Mucosa of rectum (tissue), 2 donors: ENCODE measurements at regions not wholly inside any gene's neighbourhood (a gene's known extent, or its start where the extent isn't known, plus 50 kb on each side); places are given as distances from the start of the nearest gene placed in this dataset.

Source experiments
- H3K27ac ChIP-seq, 2 donors: one replicate each; pipeline ENCODE4 v1.7.0; 2013; ENCODE audit warnings: inconsistent platforms in 2 of 2, low read depth in 2 of 2, low read length in 2 of 2
- H3K27me3 ChIP-seq, 2 donors: one replicate each; pipeline ENCODE4 v1.7.0; 2013; ENCODE audit warnings: low read length in 2 of 2; ENCODE audit not compliant: control insufficient read depth in 2 of 2, insufficient read depth in 2 of 2
- H3K36me3 ChIP-seq, 2 donors: one replicate each; pipeline ENCODE4 v1.7.0; 2013; ENCODE audit warnings: low read length in 2 of 2; ENCODE audit not compliant: control insufficient read depth in 2 of 2, insufficient read depth in 2 of 2
- H3K4me1 ChIP-seq, 2 donors: one replicate each; pipeline ENCODE4 v1.7.0; 2013; ENCODE audit warnings: low read length in 2 of 2, mild to moderate bottlenecking in 1 of 2; ENCODE audit not compliant: control insufficient read depth in 2 of 2, insufficient read depth in 2 of 2
- H3K4me3 ChIP-seq, 2 donors: one replicate each; pipeline ENCODE4 v1.7.0; 2013; ENCODE audit warnings: low read length in 2 of 2
- H3K9ac ChIP-seq, 2 donors: one replicate each; pipeline ENCODE4 v1.7.0; 2013; ENCODE audit warnings: low read length in 2 of 2, low read depth in 1 of 2, mild to moderate bottlenecking in 1 of 2
- H3K9me3 ChIP-seq, 2 donors: one replicate each; pipeline ENCODE4 v1.7.0; 2013; ENCODE audit warnings: low read length in 2 of 2; ENCODE audit not compliant: control insufficient read depth in 2 of 2
- donor health status: healthy.
- donor health status: Normal muscosa, but diverticular disease.

GRCh38 chr2:16485251-16485650 lies 180.4 kb downstream of the CYRIA start:
- Histone ChIP-seq H3K9ac (no peak overlapping the region), H3K27ac (no peak overlapping the region), H3K27me3 (no peaks in the 10 kb centered on the region), H3K36me3 (no peaks in the 10 kb centered on the region), H3K4me3 (no peak overlapping the region), H3K4me1 (no peaks in the 10 kb centered on the region), H3K9me3 (peaks cover 0 to 3% of the 10 kb centered on the region in 2 donors)

- H3K36me3 ChIP-seq: no peaks in the 10 kb centered on the region
- H3K9me3 ChIP-seq: peaks cover 0 to 3% of the 10 kb centered on the region in 2 donors
- no peaks in the 10 kb centered on the region for H3K27me3 ChIP-seq
- H3K9ac ChIP-seq: no peak overlapping the region
- no peak overlapping the region for H3K4me3 ChIP-seq
- H3K27ac ChIP-seq: no peak overlapping the region
- H3K4me1 ChIP-seq: no peaks in the 10 kb centered on the region
Measured at GRCh38 chr2:16482460-16482859, 183.2 kb downstream of the CYRIA start.

GRCh38 chr2:16481351-16481750 lies 184.3 kb downstream of the CYRIA start:
- H3K4me3 ChIP-seq: no peak overlapping the region
- H3K9me3 ChIP-seq: peaks cover 0 to 3% of the 10 kb centered on the region in 2 donors
- H3K4me1 ChIP-seq: no peaks in the 10 kb centered on the region
- H3K27me3 ChIP-seq: no peaks in the 10 kb centered on the region
- no peak overlapping the region for H3K27ac ChIP-seq
- H3K36me3 ChIP-seq: no peaks in the 10 kb centered on the region
- H3K9ac ChIP-seq: no peak overlapping the region

GRCh38 chr2:16479721-16480120 lies 185.9 kb downstream of the CYRIA start:
- peaks cover 0 to 3% of the 10 kb centered on the region in 2 donors for H3K9me3 ChIP-seq
- H3K27ac ChIP-seq: no peak overlapping the region
- no peak overlapping the region for H3K4me3 ChIP-seq
- no peaks in the 10 kb centered on the region for H3K4me1 ChIP-seq
- no peaks in the 10 kb centered on the region for H3K36me3 ChIP-seq
- H3K27me3 ChIP-seq: no peaks in the 10 kb centered on the region
- H3K9ac ChIP-seq: no peak overlapping the region

- Histone ChIP-seq H3K27me3 (no peaks in the 10 kb centered on the region), H3K4me1 (no peaks in the 10 kb centered on the region), H3K9me3 (no peaks in the 10 kb centered on the region), H3K27ac (no peak overlapping the region), H3K36me3 (no peaks in the 10 kb centered on the region), H3K4me3 (no peak overlapping the region), H3K9ac (no peak overlapping the region)
Measured at GRCh38 chr2:16478434-16479210, 187.0 kb downstream of the CYRIA start.

GRCh38 chr2:16477648-16478047 lies 188.0 kb downstream of the CYRIA start:
- H3K36me3 ChIP-seq: no peaks in the 10 kb centered on the region
- H3K9ac ChIP-seq: no peak overlapping the region
- H3K27ac ChIP-seq: no peak overlapping the region
- no peaks in the 10 kb centered on the region for H3K4me1 ChIP-seq
- H3K9me3 ChIP-seq: no peaks in the 10 kb centered on the region
- no peak overlapping the region for H3K4me3 ChIP-seq
- H3K27me3 ChIP-seq: no peaks in the 10 kb centered on the region

- Histone ChIP-seq H3K9me3 (no peaks in the 10 kb centered on the region), H3K4me1 (no peaks in the 10 kb centered on the region), H3K9ac (no peak overlapping the region), H3K36me3 (no peaks in the 10 kb centered on the region), H3K27me3 (no peaks in the 10 kb centered on the region), H3K4me3 (no peak overlapping the region), H3K27ac (no peak overlapping the region)
Measured at GRCh38 chr2:16476866-16477265, 188.8 kb downstream of the CYRIA start.

GRCh38 chr2:16475986-16476567 lies 189.6 kb downstream of the CYRIA start:
- no peaks in the 10 kb centered on the region for H3K9me3 ChIP-seq
- no peaks in the 10 kb centered on the region for H3K36me3 ChIP-seq
- no peaks in the 10 kb centered on the region for H3K4me1 ChIP-seq
- H3K27ac ChIP-seq: no peak overlapping the region
- no peak overlapping the region for H3K9ac ChIP-seq
- H3K4me3 ChIP-seq: no peak overlapping the region
- H3K27me3 ChIP-seq: no peaks in the 10 kb centered on the region

GRCh38 chr2:16475586-16475985 lies 190.0 kb downstream of the CYRIA start:
- Histone ChIP-seq H3K9ac (no peak overlapping the region), H3K36me3 (no peaks in the 10 kb centered on the region), H3K9me3 (no peaks in the 10 kb centered on the region), H3K4me3 (no peak overlapping the region), H3K27ac (no peak overlapping the region), H3K27me3 (no peaks in the 10 kb centered on the region), H3K4me1 (no peaks in the 10 kb centered on the region)

GRCh38 chr2:16473575-16473974 lies 192.1 kb downstream of the CYRIA start:
- Histone ChIP-seq H3K9me3 (no peaks in the 10 kb centered on the region), H3K27ac (no peak overlapping the region), H3K27me3 (no peaks in the 10 kb centered on the region), H3K9ac (no peak overlapping the region), H3K36me3 (no peaks in the 10 kb centered on the region), H3K4me1 (no peaks in the 10 kb centered on the region), H3K4me3 (no peak overlapping the region)
